K562 (cell line): ENCODE measurements at regions not wholly inside any gene's neighbourhood (a gene's known extent, or its start where the extent isn't known, plus 50 kb on each side); places are given as distances from the start of the nearest gene placed in this dataset.

Source experiments
- ATAC-seq: fragments of 200-7000 bp; cut with Tn5 transposase; 3 replicates; pipeline ENCODE4 v1.9.1; 2020; ENCODE audit warnings: moderate library complexity
- BruUV-seq: library from RNA; stranded (reverse); fragments of 400-500 nt; replicated peaks from 2 replicates; lab custom pipeline; 2021; lab: Mats Ljungman, UMichigan
- CTCF ChIA-PET: fragments of 300-600 bp; formaldehyde crosslinking; extraction: SDS; loops from one replicate; lab custom pipeline; 2021; ENCODE audit warnings: low intra/inter-chr PET ratio; lab: Yijun Ruan, JAX
- POLR2A ChIA-PET: fragments of 300-600, 350-650 bp; sonication (Branson Sonifier 250); formaldehyde crosslinking; extraction: SDS; loops from one replicate; lab custom pipeline; 2021; ENCODE audit warnings: antibody characterized with exemption, inconsistent platforms; lab: Yijun Ruan, JAX
- DNase-seq, 4 experiments: peaks; one replicate each; pipeline versions ENCODE4 v3.0.0 to v3.0.0-alpha.2; 2011 to 2018; ENCODE audit warnings: low spot score in 3 of 4, mixed read lengths in 3 of 4; ENCODE audit errors: extremely low read depth in 1 of 4
- FAIRE-seq: peaks from 2 replicates; lab custom pipeline; 2011; peaks lifted over from hg19 to GRCh38; lab: Jason Lieb, UNC
- H2AFZ ChIP-seq: 2 replicates; pipeline ENCODE4 v1.6.0; 2011; ENCODE audit warnings: low read depth, low read length, control low read depth, inconsistent platforms
- H3K27ac ChIP-seq: fragments of 200-600 bp; 3 replicates; pipeline ENCODE4 v1.8.0; 2011; ENCODE audit warnings: low read depth, mild to moderate bottlenecking, control low read depth, inconsistent platforms, low read length, moderate library complexity, mixed read lengths; ENCODE audit errors: extremely low read depth
- H3K27me3 ChIP-seq, 2 experiments: fragments of 300-600 bp in 1 of 2; 2 replicates in 1 of 2; 3 replicates in 1 of 2; pipeline versions ENCODE4 v1.6.0 to v1.8.0; 2011; ENCODE audit warnings: inconsistent platforms in 2 of 2, low read length in 2 of 2, mild to moderate bottlenecking in 1 of 2, mixed read lengths in 1 of 2, moderate library complexity in 1 of 2; ENCODE audit not compliant: control insufficient read depth in 2 of 2, insufficient read depth in 2 of 2
- H3K36me3 ChIP-seq: fragments of 300-600 bp; 3 replicates; pipeline ENCODE4 v1.8.0; 2011; ENCODE audit warnings: mild to moderate bottlenecking, low read length, inconsistent platforms; ENCODE audit not compliant: control insufficient read depth, insufficient read depth
- H3K4me1 ChIP-seq, 2 experiments: fragments of 200-600 bp in 1 of 2; replicated peaks in 1 of 2; 2 replicates in 1 of 2; 3 replicates in 1 of 2; pipeline versions ENCODE4 v1.5.1 to v1.8.0; 2011; ENCODE audit warnings: inconsistent platforms in 2 of 2, low read length in 2 of 2, mild to moderate bottlenecking in 1 of 2, mixed read lengths in 1 of 2, moderate library complexity in 1 of 2; ENCODE audit not compliant: control insufficient read depth in 2 of 2, insufficient read depth in 2 of 2
- H3K4me2 ChIP-seq: 2 replicates; pipeline ENCODE4 v1.6.1; 2011; ENCODE audit warnings: low read length, control low read depth, inconsistent platforms, mixed read lengths; ENCODE audit not compliant: insufficient read depth
- H3K4me3 ChIP-seq: fragments of 200-600 bp; sonication (generic), shearing (Covaris generic); 2 replicates; pipeline ENCODE4 v1.5.1; 2016; ENCODE audit warnings: control low read depth, inconsistent platforms
- H3K79me2 ChIP-seq: fragments of 200-600 bp; 3 replicates; pipeline ENCODE4 v1.8.0; 2011; ENCODE audit warnings: low read length, inconsistent platforms; ENCODE audit not compliant: control insufficient read depth, insufficient read depth
- H3K9ac ChIP-seq, 2 experiments: 2 replicates each; pipeline versions ENCODE4 v1.6.0 to v1.6.1; 2011; ENCODE audit warnings: low read depth in 2 of 2, low read length in 2 of 2, control low read depth in 1 of 2, inconsistent platforms in 1 of 2, mild to moderate bottlenecking in 1 of 2, mixed read lengths in 1 of 2; ENCODE audit not compliant: insufficient read depth in 1 of 2
- H3K9me1 ChIP-seq: one replicate; pipeline ENCODE4 v1.6.0; 2011; ENCODE audit warnings: inconsistent platforms, mild to moderate bottlenecking, low read length, moderate library complexity; ENCODE audit not compliant: control insufficient read depth, insufficient read depth
- H3K9me3 ChIP-seq: replicated peaks from 2 replicates; pipeline ENCODE4 v1.5.1; 2011; ENCODE audit warnings: low read depth, low read length, inconsistent platforms; ENCODE audit not compliant: control insufficient read depth, insufficient read depth
- H4K20me1 ChIP-seq: replicated peaks from 2 replicates; pipeline ENCODE4 v1.6.1; 2011; ENCODE audit warnings: low read length, inconsistent platforms, mixed read lengths; ENCODE audit not compliant: control insufficient read depth, insufficient read depth
- ATF7 ChIP-seq: fragments of 450-650 bp; IDR thresholded peaks from 2 replicates; pipeline ENCODE4 v1.7.1; 2014; ENCODE audit warnings: mild to moderate bottlenecking, moderate library complexity
- BRF1 ChIP-seq: IDR thresholded peaks from 3 replicates; pipeline ENCODE4 v1.6.1; 2011; ENCODE audit warnings: borderline replicate concordance, mild to moderate bottlenecking; ENCODE audit not compliant: insufficient read length; ENCODE audit errors: extremely low read depth
- ELF2 ChIP-seq: fragments of 250-450 bp; sonication (Bioruptor Pico); IDR thresholded peaks from 2 replicates; pipeline ENCODE4 v1.5.0; 2021; ENCODE audit warnings: mild to moderate bottlenecking
- GTF2E2 ChIP-seq: fragments of 200-800 bp; sonication (Bioruptor generic); IDR thresholded peaks from 2 replicates; pipeline ENCODE4 v1.6.1; 2016; ENCODE audit warnings: missing genetic modification characterization, missing compliant biosample characterization
- MEIS2 ChIP-seq: fragments of 450-650 bp; IDR thresholded peaks from 2 replicates; pipeline ENCODE4 v1.6.1; 2014; ENCODE audit warnings: mild to moderate bottlenecking; ENCODE audit not compliant: partially characterized antibody
- MTA2 ChIP-seq: fragments of 450-650 bp; IDR thresholded peaks from 2 replicates; pipeline ENCODE4 v1.6.1; 2016; ENCODE audit warnings: low read depth
- RBM25 ChIP-seq: fragments of 200-400 bp; formaldehyde crosslinking; IDR thresholded peaks from 2 replicates; pipeline ENCODE4 v1.6.1; 2018; ENCODE audit warnings: low read length, low read depth, moderate library complexity; ENCODE audit not compliant: severe bottlenecking
- SRSF7 ChIP-seq: fragments of 200-400 bp; formaldehyde crosslinking; optimal IDR thresholded peaks from 2 replicates; pipeline ENCODE3; 2017; ENCODE audit warnings: mild to moderate bottlenecking, low read depth, low read length
- XRCC3 ChIP-seq: fragments of 450-650 bp; IDR thresholded peaks from 2 replicates; pipeline ENCODE4 v1.6.1; 2017; ENCODE audit warnings: mild to moderate bottlenecking, moderate library complexity
- WGBS: fragments of 100-300 bp; shearing (Covaris generic); methylation state at CpG from one replicate; pipeline ENCODE4 v1.1.6; 2016; ENCODE audit warnings: low coverage, mixed read lengths; ENCODE audit not compliant: insufficient coverage; ENCODE audit errors: missing lambda C conversion rate; 5-methylcytosine and 5-hydroxymethylcytosine counted together
- in situ Hi-C: fragments of 300-500 bp; cut with MboI; formaldehyde crosslinking; loops from 4 replicates; pipeline ENCODE4 v1.15.0; 2018; ENCODE audit warnings: inconsistent platforms, mixed read lengths
- intact Hi-C: fragments of 100-400 bp; cut with micrococcal nuclease; formaldehyde crosslinking; loops from 2 replicates; pipeline ENCODE4 v1.14.2; 2022
- TF ChIP-seq, protein P1 (sequence below), 2 experiments: IDR thresholded peaks in 1 of 2; conservative IDR thresholded peaks in 1 of 2; 2 replicates each; pipeline ENCODE4 v1.6.1; 2016; ENCODE audit warnings: low read depth in 2 of 2, mild to moderate bottlenecking in 1 of 2, missing compliant biosample characterization in 1 of 2, missing genetic modification characterization in 1 of 2, moderate library complexity in 1 of 2
- TF ChIP-seq, protein P2 (sequence below), 2 experiments: fragments of 450-650 bp in 1 of 2; sonication (generic) in 1 of 2; formaldehyde crosslinking in 1 of 2; IDR thresholded peaks in 1 of 2; conservative IDR thresholded peaks in 1 of 2; 2 replicates each; pipeline versions ENCODE4 v1.6.1 to v1.8.1; 2016 to 2023; ENCODE audit warnings: mild to moderate bottlenecking in 2 of 2, moderate library complexity in 2 of 2, inconsistent platforms in 1 of 2, missing genetic modification reagents in 1 of 2
- TF ChIP-seq, protein P3 (sequence below), 2 experiments: fragments of 450-650 bp; conservative IDR thresholded peaks; 2 replicates each; pipeline ENCODE4 v1.6.1; 2017; ENCODE audit warnings: mild to moderate bottlenecking in 2 of 2, moderate library complexity in 2 of 2
- TF ChIP-seq, protein P4 (sequence below), 3 experiments: fragments of 200-800 bp in 1 of 3; sonication (Bioruptor generic) in 1 of 3; sonication (generic) in 1 of 3; formaldehyde crosslinking in 1 of 3; IDR thresholded peaks; 2 replicates each; pipeline versions ENCODE4 v1.6.1 to v1.8.0; 2016 to 2022; ENCODE audit warnings: mild to moderate bottlenecking in 2 of 3, missing compliant biosample characterization in 2 of 3, missing genetic modification characterization in 2 of 3, missing genetic modification reagents in 1 of 3

DNA sequence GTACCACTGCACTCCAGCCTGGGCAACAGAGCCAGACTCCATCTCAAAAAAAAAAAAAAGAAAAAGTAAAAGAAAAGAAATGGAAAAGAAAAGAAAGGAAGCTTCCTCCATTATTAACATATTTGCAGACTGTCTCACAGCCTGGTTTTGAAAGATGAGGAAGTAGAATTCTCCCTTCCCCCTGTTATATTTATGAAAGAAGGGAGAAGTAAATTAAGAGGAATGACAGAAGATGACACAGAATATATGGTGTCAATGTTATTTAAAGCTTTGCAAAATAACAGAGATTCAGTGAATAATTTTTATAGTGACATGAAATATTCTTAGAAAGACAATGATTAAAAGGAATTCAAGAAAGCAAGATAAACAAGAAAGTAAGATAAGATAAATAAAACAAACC lies 83.7 kb upstream of the PRSS16 start (continued):
- peak; percentile 47 for TF ChIP-seq MEIS2
- TF ChIP-seq, protein P1, sequence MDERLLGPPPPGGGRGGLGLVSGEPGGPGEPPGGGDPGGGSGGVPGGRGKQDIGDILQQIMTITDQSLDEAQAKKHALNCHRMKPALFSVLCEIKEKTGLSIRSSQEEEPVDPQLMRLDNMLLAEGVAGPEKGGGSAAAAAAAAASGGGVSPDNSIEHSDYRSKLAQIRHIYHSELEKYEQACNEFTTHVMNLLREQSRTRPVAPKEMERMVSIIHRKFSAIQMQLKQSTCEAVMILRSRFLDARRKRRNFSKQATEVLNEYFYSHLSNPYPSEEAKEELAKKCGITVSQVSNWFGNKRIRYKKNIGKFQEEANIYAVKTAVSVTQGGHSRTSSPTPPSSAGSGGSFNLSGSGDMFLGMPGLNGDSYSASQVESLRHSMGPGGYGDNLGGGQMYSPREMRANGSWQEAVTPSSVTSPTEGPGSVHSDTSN (CRISPR knock-in tag; IDR thresholded peaks at IDR 0.05; ENCODE audit: low read depth), result no peak
- TF ChIP-seq, protein P1 (tag; conservative IDR thresholded peaks at IDR 0.05; ENCODE audit: low read depth), result peak; percentile 67

DNA sequence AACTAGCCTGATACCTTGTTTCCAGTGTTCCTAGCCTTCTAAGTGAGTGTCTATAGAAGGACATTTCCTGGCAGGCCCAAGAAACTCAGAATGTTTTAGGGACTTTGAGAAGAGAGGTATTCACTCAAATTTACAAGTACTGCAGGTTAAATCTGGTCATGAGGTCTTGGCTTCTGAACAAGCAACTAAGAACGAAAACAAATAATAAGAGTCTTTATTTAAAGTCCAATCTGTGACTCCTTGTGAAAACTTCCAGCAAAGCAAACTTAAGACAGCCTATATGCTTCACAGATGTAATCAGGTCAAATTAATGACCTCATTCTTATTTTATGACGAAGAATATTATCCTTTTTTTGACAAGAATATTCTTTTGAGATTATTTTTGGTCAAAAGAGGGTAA lies 79.4 kb upstream of the PRSS16 start:
- in situ Hi-C loops, result no loop called here
- intact Hi-C loops, result loop anchor here (10.0 kb wide), 1 partner anchor 1047 kb away; no protein-coding TSS in a partner anchor
- Histone ChIP-seq H2AFZ (peak overlapping the region; percentile 92), H3K27ac (peak overlapping the region; percentile 73; the same call in 1 of the 3 replicates), H3K36me3 (no peaks in the 10 kb centered on the region), H3K79me2 (no peaks in the 10 kb centered on the region), H3K4me2 (no peak overlapping the region), H3K27me3 (no peaks in the 10 kb centered on the region), H3K4me3 (no peak overlapping the region), H3K9me1 (no peaks in the 10 kb centered on the region), H4K20me1 (no peaks in the 10 kb centered on the region), H3K9me3 (no peaks in the 10 kb centered on the region), H3K4me1 (peaks cover 4 to 6% of the 10 kb centered on the region in 2 experiments; a peak in 4 of 5 replicates), H3K9ac (peak overlapping the region in 1 of 2 experiments; percentile 9; a peak in 1 of 4 replicates)
- DNase-seq, result no peak
- no peak for FAIRE-seq
- WGBS, result 27% methylated on average over 2 of the region's 2 CpGs
- POLR2A ChIA-PET, result interaction anchor here (0.8 kb wide), 1 partner anchor 35 kb away, joined by 3 read pairs; a partner anchor contains a TSS
- no TSS peak for BruUV-seq
- ATAC-seq, result peak; percentile 11; the same call in 2 of the 3 replicates
- CTCF ChIA-PET, result no interaction called here
- TF ChIP-seq XRCC3 (no peak), ATF7 (no peak; the same call in 1 of the 2 replicates), GTF2E2 (tag) (no peak), ELF2 (CRISPR knock-in tag) (peak; percentile 36; the same call in 1 of the 2 replicates), RBM25 (no peak), SRSF7 (no peak), MTA2 (no peak), BRF1 (no peak)
- TF ChIP-seq, protein P2, sequence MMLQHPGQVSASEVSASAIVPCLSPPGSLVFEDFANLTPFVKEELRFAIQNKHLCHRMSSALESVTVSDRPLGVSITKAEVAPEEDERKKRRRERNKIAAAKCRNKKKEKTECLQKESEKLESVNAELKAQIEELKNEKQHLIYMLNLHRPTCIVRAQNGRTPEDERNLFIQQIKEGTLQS (IDR thresholded peaks at IDR 0.05), result peak; percentile 55; the same call in 1 of the 2 replicates
- TF ChIP-seq, protein P2 (CRISPR knock-in tag; conservative IDR thresholded peaks at IDR 0.05), result no peak
- TF ChIP-seq, protein P3, sequence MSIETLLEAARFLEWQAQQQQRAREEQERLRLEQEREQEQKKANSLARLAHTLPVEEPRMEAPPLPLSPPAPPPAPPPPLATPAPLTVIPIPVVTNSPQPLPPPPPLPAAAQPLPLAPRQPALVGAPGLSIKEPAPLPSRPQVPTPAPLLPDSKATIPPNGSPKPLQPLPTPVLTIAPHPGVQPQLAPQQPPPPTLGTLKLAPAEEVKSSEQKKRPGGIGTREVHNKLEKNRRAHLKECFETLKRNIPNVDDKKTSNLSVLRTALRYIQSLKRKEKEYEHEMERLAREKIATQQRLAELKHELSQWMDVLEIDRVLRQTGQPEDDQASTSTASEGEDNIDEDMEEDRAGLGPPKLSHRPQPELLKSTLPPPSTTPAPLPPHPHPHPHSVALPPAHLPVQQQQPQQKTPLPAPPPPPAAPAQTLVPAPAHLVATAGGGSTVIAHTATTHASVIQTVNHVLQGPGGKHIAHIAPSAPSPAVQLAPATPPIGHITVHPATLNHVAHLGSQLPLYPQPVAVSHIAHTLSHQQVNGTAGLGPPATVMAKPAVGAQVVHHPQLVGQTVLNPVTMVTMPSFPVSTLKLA (conservative IDR thresholded peaks at IDR 0.05), result no peak
- TF ChIP-seq, protein P4, sequence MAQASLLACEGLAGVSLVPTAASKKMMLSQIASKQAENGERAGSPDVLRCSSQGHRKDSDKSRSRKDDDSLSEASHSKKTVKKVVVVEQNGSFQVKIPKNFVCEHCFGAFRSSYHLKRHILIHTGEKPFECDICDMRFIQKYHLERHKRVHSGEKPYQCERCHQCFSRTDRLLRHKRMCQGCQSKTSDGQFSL (CRISPR knock-in tag; IDR thresholded peaks at IDR 0.05), result no peak
- TF ChIP-seq, protein P4 (tag; IDR thresholded peaks at IDR 0.05), result no peak
